OCI-LY7 (cell line): ENCODE measurements at regions not wholly inside any gene's neighbourhood (a gene's known extent, or its start where the extent isn't known, plus 50 kb on each side); places are given as distances from the start of the nearest gene placed in this dataset.

Experiments
- CTCF ChIP-seq: fragments of 200-600 bp; sonication (generic); conservative IDR thresholded peaks from 2 replicates; pipeline ENCODE4 v1.5.1; 2014; ENCODE audit warnings: mild to moderate bottlenecking, antibody characterized with exemption, low read length, moderate library complexity, mixed read lengths
- EZH2phosphoT487 ChIP-seq: fragments of 200-600 bp; sonication (generic); IDR thresholded peaks from 2 replicates; pipeline ENCODE4 v1.6.1; 2018; ENCODE audit warnings: low read depth, borderline replicate concordance, mild to moderate bottlenecking, mixed run types, antibody characterized with exemption, low read length, moderate library complexity, mixed read lengths

- no peak for TF ChIP-seq CTCF
- TF ChIP-seq EZH2phosphoT487: no peak
Measured at GRCh38 chr4:134072137-134072536, 129.5 kb downstream of the PABPC4L start.
